Endothelial cell (in vitro differentiated cells): ENCODE measurements at regions not wholly inside any gene's neighbourhood (a gene's known extent, or its start where the extent isn't known, plus 50 kb on each side); places are given as distances from the start of the nearest gene placed in this dataset.

Experiments used
- DNase-seq: peaks from one replicate; pipeline ENCODE4 v3.0.0; 2021; ENCODE audit warnings: low spot score
- H3K27ac Mint-ChIP-seq: one replicate; pipeline ENCODE4 v1.8.0; 2021; ENCODE audit warnings: mixed read lengths, inconsistent platforms; ENCODE audit not compliant: unreplicated experiment
- H3K27me3 Mint-ChIP-seq: one replicate; pipeline ENCODE4 v1.8.0; 2021; ENCODE audit warnings: mild to moderate bottlenecking, moderate library complexity, mixed read lengths, inconsistent platforms; ENCODE audit not compliant: unreplicated experiment
- H3K36me3 Mint-ChIP-seq: one replicate; pipeline ENCODE4 v1.8.0; 2021; ENCODE audit warnings: mild to moderate bottlenecking, low read depth, mixed read lengths, inconsistent platforms; ENCODE audit not compliant: unreplicated experiment
- H3K4me1 Mint-ChIP-seq: one replicate; pipeline ENCODE4 v1.8.0; 2021; ENCODE audit warnings: mild to moderate bottlenecking, mixed read lengths, inconsistent platforms; ENCODE audit not compliant: unreplicated experiment
- H3K4me3 Mint-ChIP-seq: one replicate; pipeline ENCODE4 v1.8.0; 2021; ENCODE audit warnings: mild to moderate bottlenecking, mixed read lengths, inconsistent platforms; ENCODE audit not compliant: unreplicated experiment
- H3K9me3 Mint-ChIP-seq: one replicate; pipeline ENCODE4 v1.8.0; 2021; ENCODE audit warnings: mixed read lengths, inconsistent platforms; ENCODE audit not compliant: unreplicated experiment
- TF ChIP-seq, protein P1 (sequence below): fragments of 200-600 bp; sonication (generic); IDR thresholded peaks from one replicate; pipeline ENCODE4 v1.5.0; 2021; ENCODE audit warnings: antibody characterized with exemption; ENCODE audit not compliant: unreplicated experiment

DNA sequence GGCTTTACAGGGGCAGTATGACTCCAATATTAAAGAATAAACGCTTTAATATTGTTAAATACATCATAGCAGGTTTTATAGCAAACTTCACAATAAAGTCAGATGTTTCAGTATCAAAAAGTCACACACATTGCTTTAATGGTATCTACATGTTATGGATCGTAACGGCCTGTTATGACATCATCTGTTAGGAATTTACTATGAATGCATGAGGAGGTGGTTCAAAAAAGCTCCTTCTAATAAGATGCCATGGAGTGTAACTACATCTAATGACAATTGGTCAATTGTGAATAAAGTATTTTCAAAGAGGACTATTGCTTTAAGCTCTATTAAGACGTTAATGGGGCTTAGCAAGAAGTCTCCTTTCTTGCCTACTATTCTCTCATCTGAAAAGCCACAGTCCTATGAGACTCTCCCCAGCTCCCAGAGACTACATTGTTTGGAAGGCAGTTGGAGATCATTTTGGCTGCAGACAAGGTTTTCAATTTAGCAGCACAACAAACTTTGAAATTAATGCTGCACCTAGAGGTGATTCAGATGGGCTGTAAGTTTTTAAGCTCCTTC is 300.7 kb upstream of the MEIS1 start:
- no peak overlapping the region for H3K27ac Mint-ChIP-seq
- H3K4me3 Mint-ChIP-seq, result no peak overlapping the region
- no peaks in the 10 kb centered on the region for H3K36me3 Mint-ChIP-seq
- TF ChIP-seq, protein P1, sequence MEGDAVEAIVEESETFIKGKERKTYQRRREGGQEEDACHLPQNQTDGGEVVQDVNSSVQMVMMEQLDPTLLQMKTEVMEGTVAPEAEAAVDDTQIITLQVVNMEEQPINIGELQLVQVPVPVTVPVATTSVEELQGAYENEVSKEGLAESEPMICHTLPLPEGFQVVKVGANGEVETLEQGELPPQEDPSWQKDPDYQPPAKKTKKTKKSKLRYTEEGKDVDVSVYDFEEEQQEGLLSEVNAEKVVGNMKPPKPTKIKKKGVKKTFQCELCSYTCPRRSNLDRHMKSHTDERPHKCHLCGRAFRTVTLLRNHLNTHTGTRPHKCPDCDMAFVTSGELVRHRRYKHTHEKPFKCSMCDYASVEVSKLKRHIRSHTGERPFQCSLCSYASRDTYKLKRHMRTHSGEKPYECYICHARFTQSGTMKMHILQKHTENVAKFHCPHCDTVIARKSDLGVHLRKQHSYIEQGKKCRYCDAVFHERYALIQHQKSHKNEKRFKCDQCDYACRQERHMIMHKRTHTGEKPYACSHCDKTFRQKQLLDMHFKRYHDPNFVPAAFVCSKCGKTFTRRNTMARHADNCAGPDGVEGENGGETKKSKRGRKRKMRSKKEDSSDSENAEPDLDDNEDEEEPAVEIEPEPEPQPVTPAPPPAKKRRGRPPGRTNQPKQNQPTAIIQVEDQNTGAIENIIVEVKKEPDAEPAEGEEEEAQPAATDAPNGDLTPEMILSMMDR, result no peak
- no peak for DNase-seq
- H3K27me3 Mint-ChIP-seq, result no peaks in the 10 kb centered on the region
- H3K9me3 Mint-ChIP-seq, result no peaks in the 10 kb centered on the region
- H3K4me1 Mint-ChIP-seq, result peaks cover 5% of the 10 kb centered on the region

DNA sequence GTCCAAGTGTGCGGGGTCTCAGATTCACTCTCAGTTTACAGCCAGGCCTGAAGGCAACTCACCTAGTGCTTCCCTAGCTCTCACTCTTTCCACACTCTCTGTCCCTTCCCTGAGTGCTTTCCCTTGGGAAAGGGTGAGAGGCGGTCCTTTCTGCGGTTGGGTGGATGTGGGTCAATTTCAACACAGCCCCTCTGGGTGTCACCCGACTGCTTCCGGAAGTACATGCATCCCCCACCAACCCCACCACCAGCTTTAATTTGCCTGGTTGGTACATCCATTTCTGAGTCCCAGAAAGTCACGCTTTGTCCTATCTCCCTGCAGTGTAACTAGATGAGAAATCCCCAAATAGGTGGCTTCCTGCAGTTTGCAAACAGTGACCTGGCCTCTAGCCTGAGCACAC is 307.3 kb upstream of the MEIS1 start:
- TF ChIP-seq, protein P1, result no peak
- Mint-ChIP-seq H3K9me3 (no peaks in the 10 kb centered on the region), H3K27ac (no peak overlapping the region), H3K36me3 (no peaks in the 10 kb centered on the region), H3K4me1 (no peaks in the 10 kb centered on the region), H3K27me3 (no peaks in the 10 kb centered on the region), H3K4me3 (no peak overlapping the region)
- no peak for DNase-seq

DNA sequence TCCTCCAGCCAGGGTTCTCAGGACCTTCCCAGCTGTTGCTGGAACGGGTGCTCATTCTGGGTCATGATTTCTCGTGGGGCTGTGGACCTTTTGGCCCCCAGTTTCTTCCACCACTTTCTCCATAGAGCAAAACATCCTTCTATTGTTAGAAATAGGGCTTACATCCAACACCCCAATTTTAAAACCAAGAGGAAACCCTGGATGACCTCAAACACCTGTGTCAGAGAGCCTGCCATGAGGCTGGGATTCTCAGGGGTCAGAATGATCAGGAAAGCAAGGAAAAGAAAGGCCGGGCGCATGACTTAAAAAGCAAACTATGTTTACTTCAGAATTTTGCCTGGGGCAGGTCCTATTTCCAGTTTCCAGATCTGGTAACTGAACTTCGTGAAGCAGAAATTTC is 307.9 kb upstream of the MEIS1 start:
- no peaks in the 10 kb centered on the region for H3K27me3 Mint-ChIP-seq
- no peak for DNase-seq
- no peaks in the 10 kb centered on the region for H3K4me1 Mint-ChIP-seq
- no peak overlapping the region for H3K27ac Mint-ChIP-seq
- H3K36me3 Mint-ChIP-seq, result no peaks in the 10 kb centered on the region
- TF ChIP-seq, protein P1, result no peak
- no peaks in the 10 kb centered on the region for H3K9me3 Mint-ChIP-seq
- no peak overlapping the region for H3K4me3 Mint-ChIP-seq

DNA sequence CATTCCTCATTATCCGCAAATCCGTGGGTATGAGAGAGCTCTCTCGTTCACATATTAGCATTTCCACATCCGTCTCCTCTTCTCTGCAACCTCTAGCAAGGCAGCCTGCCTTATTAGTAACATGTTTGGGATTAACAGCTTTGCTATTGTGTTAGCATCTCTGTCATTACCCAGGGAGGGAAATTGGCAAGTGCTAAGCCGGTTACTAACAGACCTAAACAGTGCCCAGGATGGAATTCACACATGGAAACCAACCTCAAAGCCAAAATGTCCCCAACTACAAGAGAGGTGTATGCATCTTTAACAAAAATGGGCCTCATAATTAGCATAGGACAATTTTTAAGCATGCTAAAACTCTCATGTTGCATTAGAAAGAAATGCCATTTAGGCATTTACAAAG is 309.0 kb upstream of the MEIS1 start:
- no peak overlapping the region for H3K27ac Mint-ChIP-seq
- no peak overlapping the region for H3K4me3 Mint-ChIP-seq
- no peaks in the 10 kb centered on the region for H3K36me3 Mint-ChIP-seq
- TF ChIP-seq, protein P1, result no peak
- no peaks in the 10 kb centered on the region for H3K9me3 Mint-ChIP-seq
- no peaks in the 10 kb centered on the region for H3K4me1 Mint-ChIP-seq
- no peaks in the 10 kb centered on the region for H3K27me3 Mint-ChIP-seq
- DNase-seq, result no peak

DNA sequence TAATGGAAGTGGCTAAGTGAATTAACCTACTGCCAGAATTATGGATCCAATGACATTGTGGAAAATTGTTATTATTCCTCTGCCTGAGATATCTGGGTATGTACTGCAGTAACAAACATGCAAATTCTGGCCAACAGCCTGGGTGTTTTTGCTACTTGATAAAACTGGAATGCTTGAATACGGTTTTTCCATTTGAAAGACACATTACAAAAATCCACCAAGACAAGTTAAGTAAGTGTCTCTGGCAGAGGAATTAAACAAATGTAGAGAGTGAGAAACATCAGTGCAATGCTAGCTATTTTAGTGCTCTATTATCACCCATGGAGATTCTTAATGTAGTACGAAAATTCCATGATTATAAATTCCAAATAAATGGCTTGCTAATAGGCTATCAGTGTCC is 312.4 kb upstream of the MEIS1 start:
- no peak overlapping the region for H3K27ac Mint-ChIP-seq
- H3K9me3 Mint-ChIP-seq, result no peaks in the 10 kb centered on the region
- H3K27me3 Mint-ChIP-seq, result no peaks in the 10 kb centered on the region
- TF ChIP-seq, protein P1, result no peak
- no peaks in the 10 kb centered on the region for H3K36me3 Mint-ChIP-seq
- no peak overlapping the region for H3K4me3 Mint-ChIP-seq
- no peak for DNase-seq
- no peaks in the 10 kb centered on the region for H3K4me1 Mint-ChIP-seq
